HepG2 (cell line): ENCODE measurements at regions not wholly inside any gene's neighbourhood (a gene's known extent, or its start where the extent isn't known, plus 50 kb on each side); places are given as distances from the start of the nearest gene placed in this dataset.

Source experiments
- BRF2 ChIP-seq: sonication (generic); formaldehyde crosslinking; IDR thresholded peaks from 2 replicates; pipeline ENCODE4 v1.8.1; 2022; ENCODE audit warnings: mild to moderate bottlenecking, missing genetic modification reagents
- CBFB ChIP-seq: sonication (generic); formaldehyde crosslinking; IDR thresholded peaks from 2 replicates; pipeline ENCODE4 v1.4.0; 2020; ENCODE audit warnings: missing genetic modification reagents
- ELF3 ChIP-seq: IDR thresholded peaks from 2 replicates; pipeline ENCODE4 v1.6.1; 2016; ENCODE audit warnings: missing genetic modification reagents, missing compliant biosample characterization
- ELF4 ChIP-seq: sonication (generic); formaldehyde crosslinking; IDR thresholded peaks from 2 replicates; pipeline ENCODE4 v1.5.0; 2020; ENCODE audit warnings: missing genetic modification reagents, mild to moderate bottlenecking, moderate library complexity, borderline replicate concordance
- HOMEZ ChIP-seq: IDR thresholded peaks from 2 replicates; pipeline ENCODE4 v1.6.1; 2016; ENCODE audit warnings: low read depth
- HOXA3 ChIP-seq: sonication (generic); formaldehyde crosslinking; IDR thresholded peaks from 2 replicates; pipeline ENCODE4 v1.5.0; 2020; ENCODE audit warnings: missing genetic modification reagents
- KDM3A ChIP-seq: IDR thresholded peaks from 2 replicates; pipeline ENCODE4 v1.6.1; 2018; ENCODE audit warnings: low read depth, missing compliant biosample characterization
- MTF1 ChIP-seq: sonication (generic); formaldehyde crosslinking; IDR thresholded peaks from 2 replicates; pipeline ENCODE4 v1.5.0; 2020; ENCODE audit warnings: missing genetic modification reagents
- NCOR1 ChIP-seq: fragments of 200-600 bp; sonication (generic); IDR thresholded peaks from 2 replicates; pipeline ENCODE4 v1.7.0; 2017; ENCODE audit warnings: antibody characterized with exemption, low read length, borderline replicate concordance
- NR3C1 ChIP-seq: sonication (generic); formaldehyde crosslinking; IDR thresholded peaks from 2 replicates; pipeline ENCODE4 v1.4.0; 2020; ENCODE audit warnings: missing genetic modification reagents
- PHF20 ChIP-seq: sonication (generic); formaldehyde crosslinking; IDR thresholded peaks from 2 replicates; pipeline ENCODE4 v1.5.0; 2020; ENCODE audit warnings: mild to moderate bottlenecking, missing genetic modification reagents
- PRMT3 ChIP-seq: sonication (generic); formaldehyde crosslinking; IDR thresholded peaks from 2 replicates; pipeline ENCODE4 v1.8.1; 2022; ENCODE audit warnings: low read depth, mild to moderate bottlenecking, moderate library complexity, missing genetic modification reagents, borderline replicate concordance
- SALL1 ChIP-seq: sonication (generic); formaldehyde crosslinking; IDR thresholded peaks from 2 replicates; pipeline ENCODE4 v1.8.0; 2022; ENCODE audit warnings: mild to moderate bottlenecking, missing genetic modification reagents
- ZNF512B ChIP-seq: sonication (generic); formaldehyde crosslinking; IDR thresholded peaks from 2 replicates; pipeline ENCODE4 v1.5.1; 2020; ENCODE audit warnings: missing genetic modification reagents, mild to moderate bottlenecking, borderline replicate concordance
- ZNF550 ChIP-seq: sonication (generic); formaldehyde crosslinking; IDR thresholded peaks from 2 replicates; pipeline ENCODE4 v1.4.0; 2020; ENCODE audit warnings: mild to moderate bottlenecking, missing genetic modification reagents, borderline replicate concordance
- ZNF713 ChIP-seq: sonication (generic); formaldehyde crosslinking; IDR thresholded peaks from 2 replicates; pipeline ENCODE4 v1.4.0; 2020; ENCODE audit warnings: mild to moderate bottlenecking, missing genetic modification reagents
- ZNF784 ChIP-seq: sonication (generic); formaldehyde crosslinking; IDR thresholded peaks from 2 replicates; pipeline ENCODE4 v1.5.1; 2020; ENCODE audit warnings: missing genetic modification reagents, mild to moderate bottlenecking, borderline replicate concordance
- TF ChIP-seq, protein P1 (sequence below): IDR thresholded peaks from 2 replicates; pipeline ENCODE4 v1.6.1; 2016; ENCODE audit warnings: missing compliant biosample characterization, missing genetic modification reagents, borderline replicate concordance
- TF ChIP-seq, protein P2 (sequence below): sonication (generic); formaldehyde crosslinking; IDR thresholded peaks from 2 replicates; pipeline ENCODE4 v1.4.0; 2020; ENCODE audit warnings: missing genetic modification reagents, low read depth, mild to moderate bottlenecking, borderline replicate concordance

DNA sequence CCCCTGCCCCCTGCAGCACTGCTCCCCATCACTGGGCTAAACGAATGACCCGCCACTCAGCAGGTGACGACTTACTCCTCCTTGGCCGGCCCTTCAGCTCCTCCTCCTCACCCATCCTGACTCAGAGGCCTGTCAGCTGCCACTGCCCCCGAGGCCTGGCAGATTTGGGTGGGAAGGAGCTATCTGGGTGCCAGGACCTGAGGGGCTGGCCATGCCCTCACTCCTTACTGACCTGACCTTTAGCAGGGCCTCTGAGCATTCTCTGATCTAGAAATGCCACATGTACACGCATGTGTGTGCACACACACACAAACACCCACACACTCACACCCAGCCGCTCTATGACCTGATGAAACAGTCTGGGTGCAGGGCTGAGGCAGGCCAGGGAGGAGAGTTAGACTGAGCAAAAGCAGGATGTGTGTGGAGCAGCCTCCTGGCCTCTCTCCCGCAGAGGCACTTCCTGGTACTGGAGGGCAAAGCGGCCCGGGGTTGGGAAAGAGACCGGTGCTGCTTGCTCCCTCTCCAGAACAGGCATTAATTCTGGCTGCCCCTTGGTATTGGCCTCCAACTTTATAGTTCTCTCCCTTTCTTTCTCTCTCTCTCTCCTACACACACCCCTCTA lies 68.0 kb downstream of the ZFP36L2 start (continued):
- no peak for TF ChIP-seq MTF1
- 0 out of 2 replicates have a peak, but pooled peaks have one; percentile 26 for TF ChIP-seq BRF2
- TF ChIP-seq PHF20 (CRISPR knock-in tag), result peak; percentile 29; the same call in 1 of the 2 replicates
- peak; percentile 54; the same call in 1 of the 2 replicates for TF ChIP-seq KDM3A (CRISPR knock-in tag)
- peak; percentile 71 for TF ChIP-seq SALL1 (CRISPR knock-in tag)
- no peak for TF ChIP-seq PRMT3
- TF ChIP-seq ELF4, result peak; percentile 69; the same call in 1 of the 2 replicates
- no peak for TF ChIP-seq ZNF784 (CRISPR knock-in tag)
- no peak for TF ChIP-seq ZNF512B (CRISPR knock-in tag)
- TF ChIP-seq NR3C1, result no peak
- 0 out of 2 replicates have a peak, but pooled peaks have one; percentile 67 for TF ChIP-seq ZNF550 (CRISPR knock-in tag)
- peak; percentile 46 for TF ChIP-seq HOXA3 (CRISPR knock-in tag)
- TF ChIP-seq, protein P1, sequence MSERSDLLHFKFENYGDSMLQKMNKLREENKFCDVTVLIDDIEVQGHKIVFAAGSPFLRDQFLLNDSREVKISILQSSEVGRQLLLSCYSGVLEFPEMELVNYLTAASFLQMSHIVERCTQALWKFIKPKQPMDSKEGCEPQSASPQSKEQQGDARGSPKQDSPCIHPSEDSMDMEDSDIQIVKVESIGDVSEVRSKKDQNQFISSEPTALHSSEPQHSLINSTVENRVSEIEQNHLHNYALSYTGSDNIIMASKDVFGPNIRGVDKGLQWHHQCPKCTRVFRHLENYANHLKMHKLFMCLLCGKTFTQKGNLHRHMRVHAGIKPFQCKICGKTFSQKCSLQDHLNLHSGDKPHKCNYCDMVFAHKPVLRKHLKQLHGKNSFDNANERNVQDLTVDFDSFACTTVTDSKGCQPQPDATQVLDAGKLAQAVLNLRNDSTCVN (CRISPR knock-in tag), result peak; percentile 93
- TF ChIP-seq ELF3, result peak; percentile 97
- TF ChIP-seq NCOR1, result 0 out of 2 replicates have a peak, but pooled peaks have one; percentile 41
- TF ChIP-seq HOMEZ (CRISPR knock-in tag), result peak; percentile 41; the same call in 1 of the 2 replicates
- TF ChIP-seq, protein P2, sequence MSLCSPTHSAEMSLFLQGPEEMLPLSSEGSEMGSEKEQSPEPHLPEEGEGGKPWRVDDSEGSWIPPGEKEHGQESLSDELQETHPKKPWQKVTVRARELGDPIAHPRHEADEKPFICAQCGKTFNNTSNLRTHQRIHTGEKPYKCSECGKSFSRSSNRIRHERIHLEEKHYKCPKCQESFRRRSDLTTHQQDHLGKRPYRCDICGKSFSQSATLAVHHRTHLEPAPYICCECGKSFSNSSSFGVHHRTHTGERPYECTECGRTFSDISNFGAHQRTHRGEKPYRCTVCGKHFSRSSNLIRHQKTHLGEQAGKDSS (CRISPR knock-in tag), result peak; percentile 49; the same call in 1 of the 2 replicates
- no peak for TF ChIP-seq ZNF713 (CRISPR knock-in tag)
- peak; percentile 26; the same call in 1 of the 2 replicates for TF ChIP-seq CBFB
